K562 (cell line): ENCODE measurements at regions not wholly inside any gene's neighbourhood (a gene's known extent, or its start where the extent isn't known, plus 50 kb on each side); places are given as distances from the start of the nearest gene placed in this dataset.

Experiments used
- ATAC-seq: fragments of 200-7000 bp; cut with Tn5 transposase; 3 replicates; pipeline ENCODE4 v1.9.1; 2020; ENCODE audit warnings: moderate library complexity
- BruUV-seq: library from RNA; stranded (reverse); fragments of 400-500 nt; replicated peaks from 2 replicates; lab custom pipeline; 2021; lab: Mats Ljungman, UMichigan
- CTCF ChIA-PET: fragments of 300-600 bp; formaldehyde crosslinking; extraction: SDS; loops from one replicate; lab custom pipeline; 2021; ENCODE audit warnings: low intra/inter-chr PET ratio; lab: Yijun Ruan, JAX
- POLR2A ChIA-PET: fragments of 300-600, 350-650 bp; sonication (Branson Sonifier 250); formaldehyde crosslinking; extraction: SDS; loops from one replicate; lab custom pipeline; 2021; ENCODE audit warnings: antibody characterized with exemption, inconsistent platforms; lab: Yijun Ruan, JAX
- DNase-seq, 4 experiments: peaks; one replicate each; pipeline versions ENCODE4 v3.0.0 to v3.0.0-alpha.2; 2011 to 2018; ENCODE audit warnings: low spot score in 3 of 4, mixed read lengths in 3 of 4; ENCODE audit errors: extremely low read depth in 1 of 4
- FAIRE-seq: peaks from 2 replicates; lab custom pipeline; 2011; peaks lifted over from hg19 to GRCh38; lab: Jason Lieb, UNC
- H2AFZ ChIP-seq: 2 replicates; pipeline ENCODE4 v1.6.0; 2011; ENCODE audit warnings: low read depth, low read length, control low read depth, inconsistent platforms
- H3K27ac ChIP-seq: fragments of 200-600 bp; 3 replicates; pipeline ENCODE4 v1.8.0; 2011; ENCODE audit warnings: low read depth, mild to moderate bottlenecking, control low read depth, inconsistent platforms, low read length, moderate library complexity, mixed read lengths; ENCODE audit errors: extremely low read depth
- H3K27me3 ChIP-seq, 2 experiments: fragments of 300-600 bp in 1 of 2; 2 replicates in 1 of 2; 3 replicates in 1 of 2; pipeline versions ENCODE4 v1.6.0 to v1.8.0; 2011; ENCODE audit warnings: inconsistent platforms in 2 of 2, low read length in 2 of 2, mild to moderate bottlenecking in 1 of 2, mixed read lengths in 1 of 2, moderate library complexity in 1 of 2; ENCODE audit not compliant: control insufficient read depth in 2 of 2, insufficient read depth in 2 of 2
- H3K36me3 ChIP-seq: fragments of 300-600 bp; 3 replicates; pipeline ENCODE4 v1.8.0; 2011; ENCODE audit warnings: mild to moderate bottlenecking, low read length, inconsistent platforms; ENCODE audit not compliant: control insufficient read depth, insufficient read depth
- H3K4me1 ChIP-seq, 2 experiments: fragments of 200-600 bp in 1 of 2; replicated peaks in 1 of 2; 2 replicates in 1 of 2; 3 replicates in 1 of 2; pipeline versions ENCODE4 v1.5.1 to v1.8.0; 2011; ENCODE audit warnings: inconsistent platforms in 2 of 2, low read length in 2 of 2, mild to moderate bottlenecking in 1 of 2, mixed read lengths in 1 of 2, moderate library complexity in 1 of 2; ENCODE audit not compliant: control insufficient read depth in 2 of 2, insufficient read depth in 2 of 2
- H3K4me2 ChIP-seq: 2 replicates; pipeline ENCODE4 v1.6.1; 2011; ENCODE audit warnings: low read length, control low read depth, inconsistent platforms, mixed read lengths; ENCODE audit not compliant: insufficient read depth
- H3K4me3 ChIP-seq: fragments of 200-600 bp; sonication (generic), shearing (Covaris generic); 2 replicates; pipeline ENCODE4 v1.5.1; 2016; ENCODE audit warnings: control low read depth, inconsistent platforms
- H3K79me2 ChIP-seq: fragments of 200-600 bp; 3 replicates; pipeline ENCODE4 v1.8.0; 2011; ENCODE audit warnings: low read length, inconsistent platforms; ENCODE audit not compliant: control insufficient read depth, insufficient read depth
- H3K9ac ChIP-seq, 2 experiments: 2 replicates each; pipeline versions ENCODE4 v1.6.0 to v1.6.1; 2011; ENCODE audit warnings: low read depth in 2 of 2, low read length in 2 of 2, control low read depth in 1 of 2, inconsistent platforms in 1 of 2, mild to moderate bottlenecking in 1 of 2, mixed read lengths in 1 of 2; ENCODE audit not compliant: insufficient read depth in 1 of 2
- H3K9me1 ChIP-seq: one replicate; pipeline ENCODE4 v1.6.0; 2011; ENCODE audit warnings: inconsistent platforms, mild to moderate bottlenecking, low read length, moderate library complexity; ENCODE audit not compliant: control insufficient read depth, insufficient read depth
- H3K9me3 ChIP-seq: replicated peaks from 2 replicates; pipeline ENCODE4 v1.5.1; 2011; ENCODE audit warnings: low read depth, low read length, inconsistent platforms; ENCODE audit not compliant: control insufficient read depth, insufficient read depth
- H4K20me1 ChIP-seq: replicated peaks from 2 replicates; pipeline ENCODE4 v1.6.1; 2011; ENCODE audit warnings: low read length, inconsistent platforms, mixed read lengths; ENCODE audit not compliant: control insufficient read depth, insufficient read depth
- ARID2 ChIP-seq: fragments of 450-650 bp; IDR thresholded peaks from 2 replicates; pipeline ENCODE4 v1.6.1; 2017; ENCODE audit warnings: antibody characterized with exemption, mild to moderate bottlenecking
- ATF7 ChIP-seq: fragments of 450-650 bp; IDR thresholded peaks from 2 replicates; pipeline ENCODE4 v1.7.1; 2014; ENCODE audit warnings: mild to moderate bottlenecking, moderate library complexity
- BDP1 ChIP-seq: IDR thresholded peaks from 3 replicates; pipeline ENCODE4 v1.6.1; 2011; ENCODE audit not compliant: insufficient read length, insufficient read depth
- CAMTA2 ChIP-seq: fragments of 250-450 bp; sonication (Bioruptor Pico); conservative IDR thresholded peaks from 2 replicates; pipeline ENCODE4 v1.5.1; 2022
- COPS2 ChIP-seq: fragments of 450-650 bp; conservative IDR thresholded peaks from 2 replicates; pipeline ENCODE4 v1.6.1; 2016; ENCODE audit warnings: mild to moderate bottlenecking, moderate library complexity
- HNRNPK ChIP-seq: fragments of 200-400 bp; formaldehyde crosslinking; IDR thresholded peaks from one replicate; pipeline ENCODE4 v1.6.1; 2018; ENCODE audit warnings: mild to moderate bottlenecking, low read depth, low read length; ENCODE audit not compliant: poor library complexity, severe bottlenecking
- MEIS2 ChIP-seq: fragments of 450-650 bp; IDR thresholded peaks from 2 replicates; pipeline ENCODE4 v1.6.1; 2014; ENCODE audit warnings: mild to moderate bottlenecking; ENCODE audit not compliant: partially characterized antibody
- POLR2H ChIP-seq: IDR thresholded peaks from 2 replicates; pipeline ENCODE4 v1.6.1; 2016; ENCODE audit warnings: missing genetic modification characterization, low read depth, mild to moderate bottlenecking, control low read depth, missing compliant biosample characterization, moderate library complexity
- SNAPC5 ChIP-seq: fragments of 250-450 bp; sonication (Bioruptor Pico); IDR thresholded peaks from 2 replicates; pipeline ENCODE4 v1.8.0; 2021; ENCODE audit warnings: moderate library complexity, mild to moderate bottlenecking, inconsistent platforms
- SRF ChIP-seq, 2 experiments: fragments of 250-450, 450-650 bp in 1 of 2; sonication (Bioruptor Pico) in 1 of 2; sonication (generic) in 1 of 2; formaldehyde crosslinking; IDR thresholded peaks; 2 replicates each; pipeline versions ENCODE4 v1.5.0 to v1.5.1; 2020 to 2022; ENCODE audit warnings: mild to moderate bottlenecking in 1 of 2, missing genetic modification reagents in 1 of 2
- ZBTB33 ChIP-seq: sonication (generic); formaldehyde crosslinking; IDR thresholded peaks from 2 replicates; pipeline ENCODE4 v1.8.1; 2023; ENCODE audit warnings: mild to moderate bottlenecking, missing genetic modification reagents
- ZKSCAN1 ChIP-seq: fragments of 150-350 bp; IDR thresholded peaks from 2 replicates; pipeline ENCODE4 v1.6.1; 2016; ENCODE audit warnings: low read depth, low read length
- ZNF277 ChIP-seq: fragments of 250-450 bp; sonication (Bioruptor Pico); IDR thresholded peaks from 2 replicates; pipeline ENCODE4 v1.8.0; 2022; ENCODE audit warnings: inconsistent platforms, mild to moderate bottlenecking, moderate library complexity, borderline replicate concordance
- ZNF507 ChIP-seq: conservative IDR thresholded peaks from 2 replicates; pipeline ENCODE4 v1.6.1; 2017; ENCODE audit warnings: missing genetic modification characterization, missing compliant biosample characterization
- ZNF75A ChIP-seq: fragments of 450-650 bp; formaldehyde crosslinking; IDR thresholded peaks from 2 replicates; pipeline ENCODE4 v1.4.0; 2020; ENCODE audit warnings: mild to moderate bottlenecking
- WGBS: fragments of 100-300 bp; shearing (Covaris generic); methylation state at CpG from one replicate; pipeline ENCODE4 v1.1.6; 2016; ENCODE audit warnings: low coverage, mixed read lengths; ENCODE audit not compliant: insufficient coverage; ENCODE audit errors: missing lambda C conversion rate; 5-methylcytosine and 5-hydroxymethylcytosine counted together
- in situ Hi-C: fragments of 300-500 bp; cut with MboI; formaldehyde crosslinking; loops from 4 replicates; pipeline ENCODE4 v1.15.0; 2018; ENCODE audit warnings: inconsistent platforms, mixed read lengths
- intact Hi-C: fragments of 100-400 bp; cut with micrococcal nuclease; formaldehyde crosslinking; loops from 2 replicates; pipeline ENCODE4 v1.14.2; 2022
- TF ChIP-seq, protein P1 (sequence below): fragments of 250-450 bp; sonication (Bioruptor Pico); IDR thresholded peaks from 2 replicates; pipeline ENCODE4 v1.8.0; 2021; ENCODE audit warnings: moderate library complexity, mild to moderate bottlenecking, inconsistent platforms
- TF ChIP-seq, protein P2 (sequence below): fragments of 450-650 bp; IDR thresholded peaks from one replicate; pipeline ENCODE4 v1.6.1; 2018; ENCODE audit warnings: mild to moderate bottlenecking, moderate library complexity; ENCODE audit not compliant: partially characterized antibody

DNA sequence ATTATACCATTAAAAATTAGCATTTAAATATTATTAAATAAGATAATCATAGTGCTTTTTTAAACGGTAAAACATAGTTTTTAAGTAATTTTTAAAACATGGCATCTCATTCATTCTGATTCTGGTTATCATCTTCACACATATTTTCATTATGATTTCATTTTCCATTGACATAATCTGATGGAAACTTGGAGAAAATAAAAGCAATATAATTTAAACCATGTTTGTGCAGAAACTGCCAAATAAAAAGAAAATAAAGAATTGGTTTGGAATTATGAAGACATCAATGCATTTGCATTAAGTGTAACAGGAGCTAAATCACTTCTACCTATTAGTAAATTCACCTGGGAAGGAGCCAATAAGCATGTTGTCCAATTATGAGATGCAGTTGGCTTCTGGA lies 490.1 kb upstream of the CD180 start:
- Histone ChIP-seq H3K4me3 (no peak overlapping the region), H3K9ac (no peak overlapping the region), H3K4me2 (no peak overlapping the region), H3K36me3 (no peaks in the 10 kb centered on the region), H3K27me3 (no peaks in the 10 kb centered on the region), H3K79me2 (no peaks in the 10 kb centered on the region), H2AFZ (no peak overlapping the region), H4K20me1 (no peaks in the 10 kb centered on the region), H3K9me3 (no peaks in the 10 kb centered on the region), H3K9me1 (no peaks in the 10 kb centered on the region), H3K4me1 (no peaks in the 10 kb centered on the region), H3K27ac (no peak overlapping the region)
- ATAC-seq: no peak
- POLR2A ChIA-PET: no interaction called here
- 0% methylated on average over 1 of the region's 1 CpG for WGBS
- BruUV-seq: no TSS peak
- no peak for DNase-seq
- in situ Hi-C loops (no loop called here), intact Hi-C loops (no loop called here)
- TF ChIP-seq, protein P1, sequence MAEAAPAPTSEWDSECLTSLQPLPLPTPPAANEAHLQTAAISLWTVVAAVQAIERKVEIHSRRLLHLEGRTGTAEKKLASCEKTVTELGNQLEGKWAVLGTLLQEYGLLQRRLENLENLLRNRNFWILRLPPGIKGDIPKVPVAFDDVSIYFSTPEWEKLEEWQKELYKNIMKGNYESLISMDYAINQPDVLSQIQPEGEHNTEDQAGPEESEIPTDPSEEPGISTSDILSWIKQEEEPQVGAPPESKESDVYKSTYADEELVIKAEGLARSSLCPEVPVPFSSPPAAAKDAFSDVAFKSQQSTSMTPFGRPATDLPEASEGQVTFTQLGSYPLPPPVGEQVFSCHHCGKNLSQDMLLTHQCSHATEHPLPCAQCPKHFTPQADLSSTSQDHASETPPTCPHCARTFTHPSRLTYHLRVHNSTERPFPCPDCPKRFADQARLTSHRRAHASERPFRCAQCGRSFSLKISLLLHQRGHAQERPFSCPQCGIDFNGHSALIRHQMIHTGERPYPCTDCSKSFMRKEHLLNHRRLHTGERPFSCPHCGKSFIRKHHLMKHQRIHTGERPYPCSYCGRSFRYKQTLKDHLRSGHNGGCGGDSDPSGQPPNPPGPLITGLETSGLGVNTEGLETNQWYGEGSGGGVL (CRISPR knock-in tag): no peak
- no peak for TF ChIP-seq BDP1
- no peak for TF ChIP-seq MEIS2
- no peak for TF ChIP-seq ZNF507 (tag)
- TF ChIP-seq HNRNPK: no peak
- no peak for TF ChIP-seq SNAPC5 (CRISPR knock-in tag)
- TF ChIP-seq COPS2: no peak
- no peak for TF ChIP-seq POLR2H (tag)
- no peak for TF ChIP-seq ZNF277 (CRISPR knock-in tag)
- no peak for TF ChIP-seq ZBTB33 (CRISPR knock-in tag)
- TF ChIP-seq, protein P2, sequence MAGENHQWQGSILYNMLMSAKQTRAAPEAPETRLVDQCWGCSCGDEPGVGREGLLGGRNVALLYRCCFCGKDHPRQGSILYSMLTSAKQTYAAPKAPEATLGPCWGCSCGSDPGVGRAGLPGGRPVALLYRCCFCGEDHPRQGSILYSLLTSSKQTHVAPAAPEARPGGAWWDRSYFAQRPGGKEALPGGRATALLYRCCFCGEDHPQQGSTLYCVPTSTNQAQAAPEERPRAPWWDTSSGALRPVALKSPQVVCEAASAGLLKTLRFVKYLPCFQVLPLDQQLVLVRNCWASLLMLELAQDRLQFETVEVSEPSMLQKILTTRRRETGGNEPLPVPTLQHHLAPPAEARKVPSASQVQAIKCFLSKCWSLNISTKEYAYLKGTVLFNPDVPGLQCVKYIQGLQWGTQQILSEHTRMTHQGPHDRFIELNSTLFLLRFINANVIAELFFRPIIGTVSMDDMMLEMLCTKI: no peak
- TF ChIP-seq SRF (CRISPR knock-in tag; IDR thresholded peaks at IDR 0.05): no peak
- no peak for TF ChIP-seq ZNF75A
- TF ChIP-seq ATF7: no peak
- no peak for TF ChIP-seq CAMTA2 (CRISPR knock-in tag)
- TF ChIP-seq ARID2: no peak
- no peak for TF ChIP-seq ZKSCAN1
- CTCF ChIA-PET: no interaction called here
- FAIRE-seq: no peak
